CD4-positive, alpha-beta T cell (primary cell): ENCODE measurements at regions not wholly inside any gene's neighbourhood (a gene's known extent, or its start where the extent isn't known, plus 50 kb on each side); places are given as distances from the start of the nearest gene placed in this dataset.

ENCODE experiments used
- ATAC-seq: fragments of 200-7000 bp; cut with Tn5 transposase; one replicate; pipeline ENCODE4 v1.10.0; 2022; ENCODE audit warnings: mild to moderate bottlenecking; ENCODE audit not compliant: poor library complexity
- CTCF ChIA-PET: fragments of 350-600 bp; sonication (Branson Sonifier 250); formaldehyde crosslinking; loops from one replicate; lab custom pipeline; 2021; ENCODE audit warnings: antibody characterized with exemption, inconsistent platforms; lab: Charles Lee
- POLR2A ChIA-PET: fragments of 350-600 bp; sonication (Branson Sonifier 250); formaldehyde crosslinking; loops from one replicate; lab custom pipeline; 2021; ENCODE audit warnings: antibody characterized with exemption, inconsistent platforms; lab: Charles Lee
- DNase-seq, 14 experiments: peaks; one replicate each; pipeline ENCODE4 v3.0.0-alpha.2; 2013 to 2020; ENCODE audit warnings: mixed read lengths in 2 of 14
- H3K27ac ChIP-seq, 2 donors: one replicate each; pipeline versions ENCODE4 v1.5.1 to v1.7.0; 2013; ENCODE audit warnings: low read length in 2 of 2, low read depth in 1 of 2, mild to moderate bottlenecking in 1 of 2
- H3K27me3 ChIP-seq, 2 experiments: 1 replicate in 1 of 2; 2 replicates in 1 of 2; pipeline versions ENCODE4 v1.6.1 to v1.7.0; 2013; ENCODE audit warnings: low read length in 2 of 2, control low read depth in 1 of 2, mild to moderate bottlenecking in 1 of 2, moderate library complexity in 1 of 2; ENCODE audit not compliant: insufficient read depth in 2 of 2, control insufficient read depth in 1 of 2
- H3K36me3 ChIP-seq: one replicate; pipeline ENCODE4 v1.6.1; 2013; ENCODE audit warnings: low read length, control low read depth; ENCODE audit not compliant: insufficient read depth
- H3K4me1 ChIP-seq: one replicate; pipeline ENCODE4 v1.6.1; 2013; ENCODE audit warnings: low read length, control low read depth; ENCODE audit not compliant: insufficient read depth
- H3K4me3 ChIP-seq: one replicate; pipeline ENCODE4 v1.5.1; 2013; ENCODE audit warnings: mild to moderate bottlenecking, low read length, moderate library complexity
- H3K9me3 ChIP-seq, 2 experiments: 1 replicate in 1 of 2; 2 replicates in 1 of 2; pipeline versions ENCODE4 v1.6.1 to v1.7.0; 2013; ENCODE audit warnings: low read length in 2 of 2, mild to moderate bottlenecking in 2 of 2, control low read depth in 1 of 2, moderate library complexity in 1 of 2; ENCODE audit not compliant: control insufficient read depth in 1 of 2, insufficient read depth in 1 of 2
- H3K27ac Mint-ChIP-seq: one replicate; pipeline ENCODE4 v1.8.0; 2020; ENCODE audit warnings: mixed read lengths
- H3K27me3 Mint-ChIP-seq: one replicate; pipeline ENCODE4 v1.8.0; 2021; ENCODE audit warnings: mixed read lengths
- H3K36me3 Mint-ChIP-seq: one replicate; pipeline ENCODE4 v1.8.0; 2021; ENCODE audit warnings: low read depth, mixed read lengths
- H3K4me1 Mint-ChIP-seq: one replicate; pipeline ENCODE4 v1.8.0; 2021; ENCODE audit warnings: low read depth, mixed read lengths
- H3K4me3 Mint-ChIP-seq: one replicate; pipeline ENCODE4 v1.8.0; 2020; ENCODE audit warnings: mild to moderate bottlenecking, mixed read lengths
- H3K9me3 Mint-ChIP-seq: one replicate; pipeline ENCODE4 v1.8.0; 2020; ENCODE audit warnings: mixed read lengths
- intact Hi-C, 2 experiments: fragments of 100-400 bp; cut with DNase I in 1 of 2; cut with micrococcal nuclease in 1 of 2; formaldehyde crosslinking; loops; one replicate each; pipeline versions ENCODE4 v1.15.1 to v1.9.0; 2023 to 2025; cut with DNase I, micrococcal nuclease
- TF ChIP-seq, protein P1 (sequence below): fragments of 200-600 bp; IDR thresholded peaks from one replicate; pipeline ENCODE4 v1.8.0; 2022; ENCODE audit warnings: antibody characterized with exemption, mild to moderate bottlenecking

DNA sequence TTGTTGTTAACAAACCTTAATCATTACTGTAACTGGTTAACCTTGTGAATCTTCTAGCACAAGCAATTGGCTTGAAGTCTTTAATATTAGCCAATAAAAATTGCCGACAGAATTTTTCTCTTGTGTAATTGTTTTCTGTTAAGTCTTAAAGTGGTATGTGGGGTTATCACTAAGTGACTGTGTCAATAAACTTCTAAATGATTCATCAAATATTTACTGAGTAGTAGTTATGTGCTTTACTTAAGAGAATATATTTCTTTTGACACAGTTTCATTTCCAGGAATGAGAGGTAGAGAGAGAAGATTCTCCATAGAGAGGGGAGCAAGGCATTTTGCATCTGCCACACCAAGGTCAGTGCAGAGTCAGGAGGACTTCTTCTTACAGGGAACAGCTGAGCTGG is 2361.6 kb upstream of the AGA start:
- no peak overlapping the region for H3K27ac ChIP-seq
- POLR2A ChIA-PET: no interaction called here
- no peak for DNase-seq
- CTCF ChIA-PET: no interaction called here
- H3K36me3 ChIP-seq: no peaks in the 10 kb centered on the region
- no peaks in the 10 kb centered on the region for H3K4me1 ChIP-seq
- no peak for ATAC-seq
- intact Hi-C loops: no loop called here
- H3K27me3 Mint-ChIP-seq: no peaks in the 10 kb centered on the region
- H3K4me3 ChIP-seq: no peak overlapping the region
- H3K27me3 ChIP-seq: no peaks in the 10 kb centered on the region
- H3K4me1 Mint-ChIP-seq: no peaks in the 10 kb centered on the region
- no peak overlapping the region for H3K4me3 Mint-ChIP-seq
- H3K27ac Mint-ChIP-seq: no peak overlapping the region
- TF ChIP-seq, protein P1, sequence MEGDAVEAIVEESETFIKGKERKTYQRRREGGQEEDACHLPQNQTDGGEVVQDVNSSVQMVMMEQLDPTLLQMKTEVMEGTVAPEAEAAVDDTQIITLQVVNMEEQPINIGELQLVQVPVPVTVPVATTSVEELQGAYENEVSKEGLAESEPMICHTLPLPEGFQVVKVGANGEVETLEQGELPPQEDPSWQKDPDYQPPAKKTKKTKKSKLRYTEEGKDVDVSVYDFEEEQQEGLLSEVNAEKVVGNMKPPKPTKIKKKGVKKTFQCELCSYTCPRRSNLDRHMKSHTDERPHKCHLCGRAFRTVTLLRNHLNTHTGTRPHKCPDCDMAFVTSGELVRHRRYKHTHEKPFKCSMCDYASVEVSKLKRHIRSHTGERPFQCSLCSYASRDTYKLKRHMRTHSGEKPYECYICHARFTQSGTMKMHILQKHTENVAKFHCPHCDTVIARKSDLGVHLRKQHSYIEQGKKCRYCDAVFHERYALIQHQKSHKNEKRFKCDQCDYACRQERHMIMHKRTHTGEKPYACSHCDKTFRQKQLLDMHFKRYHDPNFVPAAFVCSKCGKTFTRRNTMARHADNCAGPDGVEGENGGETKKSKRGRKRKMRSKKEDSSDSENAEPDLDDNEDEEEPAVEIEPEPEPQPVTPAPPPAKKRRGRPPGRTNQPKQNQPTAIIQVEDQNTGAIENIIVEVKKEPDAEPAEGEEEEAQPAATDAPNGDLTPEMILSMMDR: no peak
- H3K9me3 Mint-ChIP-seq: peaks cover 18% of the 10 kb centered on the region
- H3K9me3 ChIP-seq: peaks cover 0 to 11% of the 10 kb centered on the region in 2 experiments
- H3K36me3 Mint-ChIP-seq: no peaks in the 10 kb centered on the region

DNA sequence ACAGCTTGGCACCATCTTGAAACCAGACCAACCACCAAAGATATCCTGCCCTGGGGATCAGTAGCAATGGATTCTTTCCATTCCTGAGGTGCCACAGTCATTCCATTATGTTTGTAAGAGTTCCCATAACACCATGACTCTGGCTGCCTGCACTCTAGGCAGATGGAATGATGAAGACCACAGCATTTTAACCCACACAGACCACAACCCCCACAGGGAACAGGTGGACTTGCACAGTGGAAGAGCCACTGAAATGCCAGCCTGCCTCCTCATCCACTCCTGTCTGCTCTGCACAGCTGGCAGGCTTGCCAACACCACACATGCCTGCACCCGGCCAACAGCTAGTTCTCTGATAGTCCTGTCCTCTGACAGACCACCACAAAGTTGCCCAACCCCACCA is 2362.2 kb upstream of the AGA start:
- TF ChIP-seq, protein P1: no peak
- Histone ChIP-seq H3K27me3 (no peaks in the 10 kb centered on the region), H3K9me3 (peaks cover 0 to 11% of the 10 kb centered on the region in 2 experiments), H3K4me3 (no peak overlapping the region), H3K27ac (no peak overlapping the region), H3K36me3 (no peaks in the 10 kb centered on the region), H3K4me1 (no peaks in the 10 kb centered on the region)
- POLR2A ChIA-PET: no interaction called here
- intact Hi-C loops: no loop called here
- CTCF ChIA-PET: no interaction called here
- H3K4me3 Mint-ChIP-seq: no peak overlapping the region
- ATAC-seq (no peak), DNase-seq (no peak)
- H3K27me3 Mint-ChIP-seq: no peaks in the 10 kb centered on the region
- H3K9me3 Mint-ChIP-seq: peaks cover 18% of the 10 kb centered on the region
- no peaks in the 10 kb centered on the region for H3K4me1 Mint-ChIP-seq
- H3K36me3 Mint-ChIP-seq: no peaks in the 10 kb centered on the region
- H3K27ac Mint-ChIP-seq: no peak overlapping the region

DNA sequence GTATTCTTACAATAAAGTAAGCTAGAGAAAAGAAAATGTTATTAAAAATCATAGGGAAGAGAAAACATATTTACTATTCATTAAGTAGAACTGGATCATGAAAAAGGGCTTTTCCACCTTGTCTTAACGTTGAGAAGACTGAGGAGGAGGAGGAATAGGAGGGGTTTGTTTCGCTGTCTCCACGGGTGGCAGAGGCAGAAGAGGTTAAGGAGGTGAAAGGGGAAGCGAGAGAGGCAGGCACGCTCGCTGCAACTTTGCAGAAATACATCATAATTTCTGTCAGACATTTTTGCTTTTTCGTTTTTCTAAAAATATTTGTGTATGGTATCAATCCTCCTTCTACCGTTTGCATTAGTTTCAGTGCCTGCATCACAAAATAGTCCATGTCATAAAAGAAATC is 2375.1 kb upstream of the AGA start:
- no peaks in the 10 kb centered on the region for H3K9me3 ChIP-seq
- H3K36me3 ChIP-seq: no peaks in the 10 kb centered on the region
- no peaks in the 10 kb centered on the region for H3K27me3 ChIP-seq
- no peak overlapping the region for H3K27ac Mint-ChIP-seq
- no peak overlapping the region for H3K4me3 ChIP-seq
- no peaks in the 10 kb centered on the region for H3K4me1 ChIP-seq
- no peaks in the 10 kb centered on the region for H3K4me1 Mint-ChIP-seq
- DNase-seq (no peak), ATAC-seq (no peak)
- POLR2A ChIA-PET: no interaction called here
- intact Hi-C loops: no loop called here
- H3K4me3 Mint-ChIP-seq: no peak overlapping the region
- CTCF ChIA-PET: no interaction called here
- TF ChIP-seq, protein P1: no peak
- peaks cover 18% of the 10 kb centered on the region for H3K9me3 Mint-ChIP-seq
- H3K27me3 Mint-ChIP-seq: no peaks in the 10 kb centered on the region
- H3K27ac ChIP-seq: no peak overlapping the region
- H3K36me3 Mint-ChIP-seq: no peaks in the 10 kb centered on the region
